Neural progenitor cell (in vitro differentiated cells): ENCODE measurements at regions not wholly inside any gene's neighbourhood (a gene's known extent, or its start where the extent isn't known, plus 50 kb on each side); places are given as distances from the start of the nearest gene placed in this dataset.

Experiments used
- CTCF ChIP-seq: fragments of 200-600 bp; sonication (generic); IDR thresholded peaks from 2 replicates; pipeline ENCODE4 v1.5.1; 2017; ENCODE audit warnings: antibody characterized with exemption, mild to moderate bottlenecking
- EZH2 ChIP-seq: fragments of 200-600 bp; sonication (generic); IDR thresholded peaks from 2 replicates; pipeline ENCODE4 v1.6.1; 2017; ENCODE audit warnings: antibody characterized with exemption, mild to moderate bottlenecking, moderate library complexity
- EZH2phosphoT487 ChIP-seq: fragments of 200-600 bp; sonication (generic); IDR thresholded peaks from 2 replicates; pipeline ENCODE4 v1.6.1; 2017; ENCODE audit warnings: antibody characterized with exemption

GRCh38 chr13:103957939-103958338 is 891.7 kb upstream of the SLC10A2 start:
- TF ChIP-seq CTCF = no peak
- no peak for TF ChIP-seq EZH2
- TF ChIP-seq EZH2phosphoT487 = no peak
